K562 (cell line): ENCODE measurements at regions not wholly inside any gene's neighbourhood (a gene's known extent, or its start where the extent isn't known, plus 50 kb on each side); places are given as distances from the start of the nearest gene placed in this dataset.
A peak's percentile ranks its signal among the peaks of the same experiment; 100 is the strongest.

ENCODE experiments used
- ATAC-seq: fragments of 200-7000 bp; cut with Tn5 transposase; 3 replicates; pipeline ENCODE4 v1.9.1; 2020; ENCODE audit warnings: moderate library complexity
- BruUV-seq: library from RNA; stranded (reverse); fragments of 400-500 nt; replicated peaks from 2 replicates; lab custom pipeline; 2021; lab: Mats Ljungman, UMichigan
- CTCF ChIA-PET: fragments of 300-600 bp; formaldehyde crosslinking; extraction: SDS; loops from one replicate; lab custom pipeline; 2021; ENCODE audit warnings: low intra/inter-chr PET ratio; lab: Yijun Ruan, JAX
- POLR2A ChIA-PET: fragments of 300-600, 350-650 bp; sonication (Branson Sonifier 250); formaldehyde crosslinking; extraction: SDS; loops from one replicate; lab custom pipeline; 2021; ENCODE audit warnings: antibody characterized with exemption, inconsistent platforms; lab: Yijun Ruan, JAX
- DNase-seq, 4 experiments: peaks; one replicate each; pipeline versions ENCODE4 v3.0.0 to v3.0.0-alpha.2; 2011 to 2018; ENCODE audit warnings: low spot score in 3 of 4, mixed read lengths in 3 of 4; ENCODE audit errors: extremely low read depth in 1 of 4
- FAIRE-seq: peaks from 2 replicates; lab custom pipeline; 2011; peaks lifted over from hg19 to GRCh38; lab: Jason Lieb, UNC
- H2AFZ ChIP-seq: 2 replicates; pipeline ENCODE4 v1.6.0; 2011; ENCODE audit warnings: low read depth, low read length, control low read depth, inconsistent platforms
- H3K27ac ChIP-seq: fragments of 200-600 bp; 3 replicates; pipeline ENCODE4 v1.8.0; 2011; ENCODE audit warnings: low read depth, mild to moderate bottlenecking, control low read depth, inconsistent platforms, low read length, moderate library complexity, mixed read lengths; ENCODE audit errors: extremely low read depth
- H3K27me3 ChIP-seq, 2 experiments: fragments of 300-600 bp in 1 of 2; 2 replicates in 1 of 2; 3 replicates in 1 of 2; pipeline versions ENCODE4 v1.6.0 to v1.8.0; 2011; ENCODE audit warnings: inconsistent platforms in 2 of 2, low read length in 2 of 2, mild to moderate bottlenecking in 1 of 2, mixed read lengths in 1 of 2, moderate library complexity in 1 of 2; ENCODE audit not compliant: control insufficient read depth in 2 of 2, insufficient read depth in 2 of 2
- H3K36me3 ChIP-seq: fragments of 300-600 bp; 3 replicates; pipeline ENCODE4 v1.8.0; 2011; ENCODE audit warnings: mild to moderate bottlenecking, low read length, inconsistent platforms; ENCODE audit not compliant: control insufficient read depth, insufficient read depth
- H3K4me1 ChIP-seq, 2 experiments: fragments of 200-600 bp in 1 of 2; replicated peaks in 1 of 2; 2 replicates in 1 of 2; 3 replicates in 1 of 2; pipeline versions ENCODE4 v1.5.1 to v1.8.0; 2011; ENCODE audit warnings: inconsistent platforms in 2 of 2, low read length in 2 of 2, mild to moderate bottlenecking in 1 of 2, mixed read lengths in 1 of 2, moderate library complexity in 1 of 2; ENCODE audit not compliant: control insufficient read depth in 2 of 2, insufficient read depth in 2 of 2
- H3K4me2 ChIP-seq: 2 replicates; pipeline ENCODE4 v1.6.1; 2011; ENCODE audit warnings: low read length, control low read depth, inconsistent platforms, mixed read lengths; ENCODE audit not compliant: insufficient read depth
- H3K4me3 ChIP-seq: fragments of 200-600 bp; sonication (generic), shearing (Covaris generic); 2 replicates; pipeline ENCODE4 v1.5.1; 2016; ENCODE audit warnings: control low read depth, inconsistent platforms
- H3K79me2 ChIP-seq: fragments of 200-600 bp; 3 replicates; pipeline ENCODE4 v1.8.0; 2011; ENCODE audit warnings: low read length, inconsistent platforms; ENCODE audit not compliant: control insufficient read depth, insufficient read depth
- H3K9ac ChIP-seq, 2 experiments: 2 replicates each; pipeline versions ENCODE4 v1.6.0 to v1.6.1; 2011; ENCODE audit warnings: low read depth in 2 of 2, low read length in 2 of 2, control low read depth in 1 of 2, inconsistent platforms in 1 of 2, mild to moderate bottlenecking in 1 of 2, mixed read lengths in 1 of 2; ENCODE audit not compliant: insufficient read depth in 1 of 2
- H3K9me1 ChIP-seq: one replicate; pipeline ENCODE4 v1.6.0; 2011; ENCODE audit warnings: inconsistent platforms, mild to moderate bottlenecking, low read length, moderate library complexity; ENCODE audit not compliant: control insufficient read depth, insufficient read depth
- H3K9me3 ChIP-seq: replicated peaks from 2 replicates; pipeline ENCODE4 v1.5.1; 2011; ENCODE audit warnings: low read depth, low read length, inconsistent platforms; ENCODE audit not compliant: control insufficient read depth, insufficient read depth
- H4K20me1 ChIP-seq: replicated peaks from 2 replicates; pipeline ENCODE4 v1.6.1; 2011; ENCODE audit warnings: low read length, inconsistent platforms, mixed read lengths; ENCODE audit not compliant: control insufficient read depth, insufficient read depth
- RB1 ChIP-seq: fragments of 450-650 bp; IDR thresholded peaks from 2 replicates; pipeline ENCODE4 v1.6.1; 2017; ENCODE audit warnings: low read depth, mild to moderate bottlenecking
- ZBTB11 ChIP-seq, 3 experiments: fragments of 200-800 bp in 1 of 3; fragments of 250-450 bp in 1 of 3; fragments of 450-650 bp in 1 of 3; sonication (Bioruptor Pico) in 1 of 3; sonication (Bioruptor generic) in 1 of 3; formaldehyde crosslinking in 1 of 3; IDR thresholded peaks; 2 replicates each; pipeline versions ENCODE4 v1.6.1 to v1.8.0; 2016 to 2022; ENCODE audit warnings: mild to moderate bottlenecking in 2 of 3, missing genetic modification characterization in 2 of 3, missing compliant biosample characterization in 1 of 3, moderate library complexity in 1 of 3
- WGBS: fragments of 100-300 bp; shearing (Covaris generic); methylation state at CpG from one replicate; pipeline ENCODE4 v1.1.6; 2016; ENCODE audit warnings: low coverage, mixed read lengths; ENCODE audit not compliant: insufficient coverage; ENCODE audit errors: missing lambda C conversion rate; 5-methylcytosine and 5-hydroxymethylcytosine counted together
- in situ Hi-C: fragments of 300-500 bp; cut with MboI; formaldehyde crosslinking; loops from 4 replicates; pipeline ENCODE4 v1.15.0; 2018; ENCODE audit warnings: inconsistent platforms, mixed read lengths
- intact Hi-C: fragments of 100-400 bp; cut with micrococcal nuclease; formaldehyde crosslinking; loops from 2 replicates; pipeline ENCODE4 v1.14.2; 2022

- TF ChIP-seq ZBTB11 (CRISPR knock-in tag; IDR thresholded peaks at IDR 0.05): peak in 1 of 3 experiments; percentile 74; a peak in 1 of 6 replicates
- TF ChIP-seq, all 486 proteins: peak for 2
These were observed 272.5 kb upstream of the SULF2 start (continued) for GRCh38 chr20:48057739-48058138.

- intact Hi-C loops: no loop called here
- Histone ChIP-seq H3K4me1 (no peaks in the 10 kb centered on the region), H3K9ac (no peak overlapping the region), H3K9me3 (no peaks in the 10 kb centered on the region), H3K79me2 (no peaks in the 10 kb centered on the region), H4K20me1 (no peaks in the 10 kb centered on the region), H3K9me1 (no peaks in the 10 kb centered on the region), H2AFZ (no peak overlapping the region), H3K4me2 (no peak overlapping the region), H3K4me3 (no peak overlapping the region), H3K27me3 (no peaks in the 10 kb centered on the region), H3K27ac (no peak overlapping the region), H3K36me3 (no peaks in the 10 kb centered on the region)
- POLR2A ChIA-PET: no interaction called here
- DNase-seq (no peak), FAIRE-seq (no peak), ATAC-seq (no peak)
- CTCF ChIA-PET: no interaction called here
- TF ChIP-seq ZBTB11 (CRISPR knock-in tag; IDR thresholded peaks at IDR 0.05) (peak in 1 of 3 experiments; percentile 20; a peak in 1 of 6 replicates), RB1 (no peak)
- WGBS: 2% methylated on average over 6 of the region's 6 CpGs
- BruUV-seq: no TSS peak
- in situ Hi-C loops: no loop called here
These were observed 272.0 kb upstream of the SULF2 start for GRCh38 chr20:48057251-48057650.
